GM12878 (cell line): ENCODE measurements at regions not wholly inside any gene's neighbourhood (a gene's known extent, or its start where the extent isn't known, plus 50 kb on each side); places are given as distances from the start of the nearest gene placed in this dataset.

ENCODE experiments used
- ATAC-seq: fragments of 200-7000 bp; cut with Tn5 transposase; 3 replicates; pipeline ENCODE4 v1.9.1; 2020; ENCODE audit warnings: mild to moderate bottlenecking, moderate library complexity
- BruUV-seq: library from RNA; stranded (reverse); fragments of 400-500 nt; replicated peaks from 2 replicates; lab custom pipeline; 2021; lab: Mats Ljungman, UMichigan
- CTCF ChIA-PET: fragments of 300-600 bp; sonication (Branson Sonifier 250); formaldehyde crosslinking; extraction: SDS; loops from one replicate; lab custom pipeline; 2021; ENCODE audit warnings: inconsistent platforms; lab: Yijun Ruan, JAX
- POLR2A ChIA-PET: fragments of 350-600 bp; formaldehyde crosslinking; extraction: SDS; loops from one replicate; lab custom pipeline; 2021; ENCODE audit warnings: inconsistent platforms; lab: Charles Lee
- RAD21 ChIA-PET: fragments of 300-600 bp; sonication (Branson Sonifier 250); formaldehyde crosslinking; loops from one replicate; lab custom pipeline; 2023; ENCODE audit warnings: antibody characterized with exemption; ENCODE audit not compliant: unreplicated experiment; lab: Charles Lee
- SMC1A ChIA-PET: fragments of 300-600 bp; sonication (Branson Sonifier 250); formaldehyde crosslinking; loops from one replicate; lab custom pipeline; 2023; ENCODE audit not compliant: unreplicated experiment, uncharacterized antibody; lab: Charles Lee
- DNase-seq: peaks from one replicate; pipeline ENCODE4 v3.0.0-alpha.2; 2011; ENCODE audit warnings: low read depth, low spot score
- FAIRE-seq: peaks from 3 replicates; lab custom pipeline; 2011; peaks lifted over from hg19 to GRCh38; lab: Jason Lieb, UNC
- H2AFZ ChIP-seq: 2 replicates; pipeline ENCODE4 v1.6.0; 2011; ENCODE audit warnings: low read depth, low read length, control low read depth; ENCODE audit not compliant: control insufficient read depth
- H3K27ac ChIP-seq: 2 replicates; pipeline ENCODE4 v1.5.1; 2011; ENCODE audit warnings: control low read depth; ENCODE audit not compliant: control insufficient read depth, insufficient read depth
- H3K27me3 ChIP-seq, 2 experiments: replicated peaks in 1 of 2; 2 replicates each; pipeline versions ENCODE4 v1.6.0 to v1.6.1; 2011; ENCODE audit warnings: low read length in 1 of 2; ENCODE audit not compliant: control insufficient read depth in 2 of 2, insufficient read depth in 2 of 2
- H3K36me3 ChIP-seq, 2 experiments: 2 replicates each; pipeline ENCODE4 v1.5.1; 2011; ENCODE audit warnings: low read length in 1 of 2; ENCODE audit not compliant: control insufficient read depth in 2 of 2, insufficient read depth in 2 of 2
- H3K4me1 ChIP-seq: 2 replicates; pipeline ENCODE4 v1.6.1; 2011; ENCODE audit warnings: mild to moderate bottlenecking, low read length, moderate library complexity, mixed read lengths; ENCODE audit not compliant: control insufficient read depth, insufficient read depth
- H3K4me2 ChIP-seq: 2 replicates; pipeline ENCODE4 v1.6.0; 2011; ENCODE audit warnings: control low read depth; ENCODE audit not compliant: control insufficient read depth, insufficient read depth
- H3K4me3 ChIP-seq: fragments of 200-600 bp; sonication (generic); 2 replicates; pipeline ENCODE4 v1.5.1; 2016
- H3K79me2 ChIP-seq: 2 replicates; pipeline ENCODE4 v1.6.0; 2011; ENCODE audit warnings: low read length; ENCODE audit not compliant: control insufficient read depth, insufficient read depth
- H3K9ac ChIP-seq: 2 replicates; pipeline ENCODE4 v1.8.0; 2011; ENCODE audit warnings: low read length, control low read depth, mixed read lengths; ENCODE audit not compliant: control insufficient read depth, insufficient read depth
- H3K9me3 ChIP-seq: replicated peaks from 3 replicates; pipeline ENCODE4 v1.5.1; 2011; ENCODE audit warnings: mild to moderate bottlenecking, low read length; ENCODE audit not compliant: control insufficient read depth, insufficient read depth
- H4K20me1 ChIP-seq: 2 replicates; pipeline ENCODE4 v1.6.0; 2011; ENCODE audit not compliant: control insufficient read depth, insufficient read depth
- ATF3 ChIP-seq: IDR thresholded peaks from 2 replicates; pipeline ENCODE4 v1.6.1; 2011; ENCODE audit warnings: low read depth, mild to moderate bottlenecking, low read length, moderate library complexity, borderline replicate concordance; ENCODE audit errors: extremely low read depth
- CBFB ChIP-seq: IDR thresholded peaks from 2 replicates; pipeline ENCODE4 v1.6.1; 2016; ENCODE audit warnings: antibody characterized with exemption, low read depth
- CEBPZ ChIP-seq: fragments of 150-350 bp; IDR thresholded peaks from 2 replicates; pipeline ENCODE4 v1.6.1; 2016; ENCODE audit warnings: low read depth, low read length
- CTCF ChIP-seq, 3 experiments: IDR thresholded peaks in 2 of 3; conservative IDR thresholded peaks in 1 of 3; 2 replicates each; pipeline ENCODE4 v1.5.1; 2011; ENCODE audit warnings: low read depth in 3 of 3, low read length in 3 of 3, mild to moderate bottlenecking in 3 of 3, control low read depth in 2 of 3, moderate library complexity in 2 of 3, inconsistent platforms in 1 of 3, mixed read lengths in 1 of 3; ENCODE audit not compliant: control insufficient read depth in 2 of 3, insufficient read depth in 1 of 3; ENCODE audit errors: extremely low read depth in 1 of 3
- EED ChIP-seq: sonication (generic); IDR thresholded peaks from 2 replicates; pipeline ENCODE4 v1.6.1; 2016; ENCODE audit warnings: antibody characterized with exemption, low read depth
- ESRRA ChIP-seq: IDR thresholded peaks from 2 replicates; pipeline ENCODE4 v1.6.1; 2012; ENCODE audit warnings: mild to moderate bottlenecking, low read length, improper control_type of control experiment
- HDGF ChIP-seq: fragments of 450-650 bp; IDR thresholded peaks from 2 replicates; pipeline ENCODE4 v1.6.1; 2016; ENCODE audit warnings: antibody characterized with exemption
- IKZF2 ChIP-seq, 2 experiments: fragments of 450-650 bp; IDR thresholded peaks; 2 replicates each; pipeline ENCODE4 v1.6.1; 2017; ENCODE audit warnings: mild to moderate bottlenecking in 2 of 2, moderate library complexity in 2 of 2
- LARP7 ChIP-seq: fragments of 450-650 bp; IDR thresholded peaks from 2 replicates; pipeline ENCODE4 v1.6.1; 2017; ENCODE audit warnings: mild to moderate bottlenecking
- MEF2B ChIP-seq: fragments of 450-650 bp; IDR thresholded peaks from 2 replicates; pipeline ENCODE4 v1.6.1; 2018; ENCODE audit warnings: mild to moderate bottlenecking, moderate library complexity; ENCODE audit not compliant: partially characterized antibody, poor library complexity, severe bottlenecking
- NBN ChIP-seq: fragments of 450-650 bp; IDR thresholded peaks from 2 replicates; pipeline ENCODE4 v1.6.1; 2016
- NFYA ChIP-seq: IDR thresholded peaks from 2 replicates; pipeline ENCODE4 v1.6.1; 2011; ENCODE audit warnings: low read depth, mild to moderate bottlenecking, low read length, improper control_type of control experiment, borderline replicate concordance
- POLR2A ChIP-seq: IDR thresholded peaks from 2 replicates; pipeline ENCODE4 v1.6.1; 2011; ENCODE audit warnings: low read depth, mild to moderate bottlenecking, low read length
- RELA ChIP-seq: fragments of 450-650 bp; IDR thresholded peaks from 2 replicates; pipeline ENCODE4 v1.8.0; 2014; ENCODE audit warnings: borderline replicate concordance; ENCODE audit not compliant: partially characterized antibody
- SREBF2 ChIP-seq: IDR thresholded peaks from 2 replicates; pipeline ENCODE4 v1.6.1; 2012; ENCODE audit warnings: mild to moderate bottlenecking, low read length
- TCF12 ChIP-seq: IDR thresholded peaks from 2 replicates; pipeline ENCODE4 v1.6.1; 2011; ENCODE audit warnings: low read depth, mild to moderate bottlenecking, low read length
- WGBS: methylation state at CpG from one replicate; pipeline ENCODE4 v1.1.6; 2016; ENCODE audit warnings: low lambda C conversion rate; ENCODE audit not compliant: insufficient replicate concordance, insufficient coverage; ENCODE audit errors: missing lambda C conversion rate; 5-methylcytosine and 5-hydroxymethylcytosine counted together
- in situ Hi-C: fragments of 300-500 bp; cut with MboI; formaldehyde crosslinking; loops from 9 replicates; pipeline ENCODE4 v1.14.3; 2018; ENCODE audit warnings: mixed read lengths
- intact Hi-C: fragments of 100-400 bp; cut with micrococcal nuclease; formaldehyde crosslinking; loops from one replicate; pipeline ENCODE4 v1.14.2; 2022; ENCODE audit not compliant: unreplicated experiment
- TF ChIP-seq, protein P1 (sequence below): fragments of 450-650 bp; formaldehyde crosslinking; IDR thresholded peaks from 2 replicates; pipeline ENCODE4 v1.5.0; 2022; ENCODE audit warnings: mild to moderate bottlenecking, missing genetic modification characterization

GRCh38 chr9:97774673-97775072 lies 77.5 kb upstream of the XPA start:
- ChIA-PET CTCF (no interaction called here), SMC1A (interaction anchor here (1.0 kb wide), 1 partner anchor 69 kb away, joined by 3 read pairs; no protein-coding TSS in a partner anchor), RAD21 (no interaction called here), POLR2A (no interaction called here)
- WGBS, result 78% methylated on average over 3 of the region's 3 CpGs
- no peak overlapping the region for H3K27ac ChIP-seq
- no peaks in the 10 kb centered on the region for H4K20me1 ChIP-seq
- H3K4me3 ChIP-seq, result no peak overlapping the region
- peaks cover 3% of the 10 kb centered on the region; the same call in 1 of the 3 replicates for H3K9me3 ChIP-seq
- FAIRE-seq, result no peak
- H3K79me2 ChIP-seq, result no peaks in the 10 kb centered on the region
- H2AFZ ChIP-seq, result no peak overlapping the region
- no peak for ATAC-seq
- no peaks in the 10 kb centered on the region for H3K36me3 ChIP-seq
- H3K4me1 ChIP-seq, result no peaks in the 10 kb centered on the region
- no peak overlapping the region for H3K4me2 ChIP-seq
- H3K27me3 ChIP-seq, result peaks cover 1 to 4% of the 10 kb centered on the region in 2 experiments; a peak in 3 of 4 replicates
- in situ Hi-C loops, result no loop called here
- BruUV-seq, result no TSS peak
- DNase-seq, result no peak
- H3K9ac ChIP-seq, result no peak overlapping the region
- intact Hi-C loops, result no loop called here
- TF ChIP-seq POLR2A, result no peak
- no peak for TF ChIP-seq HDGF
- no peak for TF ChIP-seq MEF2B
- no peak for TF ChIP-seq CTCF (IDR thresholded peaks at IDR 0.05 in 2 of 3, conservative IDR thresholded peaks at IDR 0.05 in 1 of 3; ENCODE audit: control insufficient read depth in 2 of 3, extremely low read depth in 1 of 3, insufficient read depth in 1 of 3, low read depth in 3 of 3, low read length in 3 of 3)
- TF ChIP-seq SREBF2, result no peak
- TF ChIP-seq ESRRA, result no peak
- TF ChIP-seq CEBPZ, result no peak
- no peak for TF ChIP-seq EED
- TF ChIP-seq, protein P1, sequence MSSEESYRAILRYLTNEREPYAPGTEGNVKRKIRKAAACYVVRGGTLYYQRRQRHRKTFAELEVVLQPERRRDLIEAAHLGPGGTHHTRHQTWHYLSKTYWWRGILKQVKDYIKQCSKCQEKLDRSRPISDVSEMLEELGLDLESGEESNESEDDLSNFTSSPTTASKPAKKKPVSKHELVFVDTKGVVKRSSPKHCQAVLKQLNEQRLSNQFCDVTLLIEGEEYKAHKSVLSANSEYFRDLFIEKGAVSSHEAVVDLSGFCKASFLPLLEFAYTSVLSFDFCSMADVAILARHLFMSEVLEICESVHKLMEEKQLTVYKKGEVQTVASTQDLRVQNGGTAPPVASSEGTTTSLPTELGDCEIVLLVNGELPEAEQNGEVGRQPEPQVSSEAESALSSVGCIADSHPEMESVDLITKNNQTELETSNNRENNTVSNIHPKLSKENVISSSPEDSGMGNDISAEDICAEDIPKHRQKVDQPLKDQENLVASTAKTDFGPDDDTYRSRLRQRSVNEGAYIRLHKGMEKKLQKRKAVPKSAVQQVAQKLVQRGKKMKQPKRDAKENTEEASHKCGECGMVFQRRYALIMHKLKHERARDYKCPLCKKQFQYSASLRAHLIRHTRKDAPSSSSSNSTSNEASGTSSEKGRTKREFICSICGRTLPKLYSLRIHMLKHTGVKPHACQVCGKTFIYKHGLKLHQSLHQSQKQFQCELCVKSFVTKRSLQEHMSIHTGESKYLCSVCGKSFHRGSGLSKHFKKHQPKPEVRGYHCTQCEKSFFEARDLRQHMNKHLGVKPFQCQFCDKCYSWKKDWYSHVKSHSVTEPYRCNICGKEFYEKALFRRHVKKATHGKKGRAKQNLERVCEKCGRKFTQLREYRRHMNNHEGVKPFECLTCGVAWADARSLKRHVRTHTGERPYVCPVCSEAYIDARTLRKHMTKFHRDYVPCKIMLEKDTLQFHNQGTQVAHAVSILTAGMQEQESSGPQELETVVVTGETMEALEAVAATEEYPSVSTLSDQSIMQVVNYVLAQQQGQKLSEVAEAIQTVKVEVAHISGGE (CRISPR knock-in tag), result no peak
- no peak for TF ChIP-seq RELA
- no peak for TF ChIP-seq TCF12
- TF ChIP-seq ATF3, result no peak
- TF ChIP-seq LARP7, result no peak
- no peak for TF ChIP-seq CBFB
- no peak for TF ChIP-seq IKZF2 (IDR thresholded peaks at IDR 0.05)
- TF ChIP-seq NBN, result no peak
- TF ChIP-seq NFYA, result no peak
